ENCODE measurements at regions not wholly inside any gene's neighbourhood (a gene's known extent, or its start where the extent isn't known, plus 50 kb on each side); places are given as distances from the start of the nearest gene placed in this dataset.

DNA sequence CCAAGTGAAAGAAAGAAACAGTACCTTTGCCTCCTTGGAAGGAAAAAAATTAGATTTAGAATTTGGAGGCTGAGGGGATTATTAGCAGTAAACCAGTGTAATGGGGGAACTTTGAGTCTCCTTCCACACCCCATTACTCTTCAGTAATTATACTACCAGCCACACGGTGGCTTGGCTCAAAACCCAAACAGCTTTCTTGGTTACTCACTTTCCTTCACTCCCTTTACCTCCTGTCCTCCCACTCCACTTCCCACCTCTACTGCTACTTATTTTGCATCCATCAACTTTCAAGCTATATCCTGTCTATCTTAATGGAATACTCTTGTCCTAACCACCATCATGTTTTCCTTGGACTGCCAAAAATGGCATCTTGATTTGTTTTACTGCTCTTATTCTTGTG, 310.6 kb upstream of the AADAT start:
- TF ChIP-seq SUZ12 (IDR thresholded peaks at IDR 0.05; ENCODE audit: extremely low read depth, insufficient read depth, insufficient read length) (no peak), ZNF274 (IDR thresholded peaks at IDR 0.05; ENCODE audit: low read depth, low read length) (no peak)

Data from NT2/D1 (cell line).